GM23338 (cell line): ENCODE measurements at regions not wholly inside any gene's neighbourhood (a gene's known extent, or its start where the extent isn't known, plus 50 kb on each side); places are given as distances from the start of the nearest gene placed in this dataset.

ENCODE experiments used
- CREB1 ChIP-seq: fragments of 250-450 bp; sonication (Bioruptor Pico); IDR thresholded peaks from 2 replicates; pipeline ENCODE4 v1.5.0; 2020; ENCODE audit warnings: low read depth, mild to moderate bottlenecking, moderate library complexity
- POLR2AphosphoS5 ChIP-seq: IDR thresholded peaks from 2 replicates; pipeline ENCODE4 v1.6.1; 2016; ENCODE audit warnings: antibody characterized with exemption, low read depth
- TF ChIP-seq, protein P1 (sequence below), 2 experiments: fragments of 200-600 bp in 1 of 2; sonication (generic) in 1 of 2; conservative IDR thresholded peaks; 2 replicates each; pipeline versions ENCODE4 v1.5.1 to v1.6.1; 2016 to 2017; ENCODE audit warnings: antibody characterized with exemption in 2 of 2, low read depth in 2 of 2, mild to moderate bottlenecking in 2 of 2, moderate library complexity in 1 of 2
- TF ChIP-seq, protein P2 (sequence below): IDR thresholded peaks from 2 replicates; pipeline ENCODE4 v1.6.1; 2016; ENCODE audit warnings: antibody characterized with exemption
- TF ChIP-seq, protein P3 (sequence below): IDR thresholded peaks from one replicate; pipeline ENCODE4 v1.6.1; 2018; ENCODE audit warnings: antibody characterized with exemption; ENCODE audit not compliant: unreplicated experiment

DNA sequence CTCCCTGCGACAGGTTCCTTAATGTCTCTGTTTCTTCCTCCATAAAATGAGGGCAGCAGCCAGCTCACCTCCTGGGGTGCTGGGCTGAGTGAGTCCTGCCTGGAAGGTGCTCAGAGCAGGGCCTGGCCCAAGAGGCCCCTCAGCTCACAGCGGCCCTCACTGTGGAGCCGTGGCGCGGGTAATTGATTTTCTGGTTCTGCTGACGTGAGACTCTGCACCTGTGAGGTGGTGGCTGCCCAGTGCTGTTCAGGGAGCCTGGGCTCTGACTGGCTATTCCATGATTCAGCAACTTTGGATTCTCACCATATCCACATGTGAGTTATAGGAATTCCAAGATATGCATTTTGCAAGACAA lies 266.6 kb downstream of the ADGRD1 start:
- TF ChIP-seq, protein P1, sequence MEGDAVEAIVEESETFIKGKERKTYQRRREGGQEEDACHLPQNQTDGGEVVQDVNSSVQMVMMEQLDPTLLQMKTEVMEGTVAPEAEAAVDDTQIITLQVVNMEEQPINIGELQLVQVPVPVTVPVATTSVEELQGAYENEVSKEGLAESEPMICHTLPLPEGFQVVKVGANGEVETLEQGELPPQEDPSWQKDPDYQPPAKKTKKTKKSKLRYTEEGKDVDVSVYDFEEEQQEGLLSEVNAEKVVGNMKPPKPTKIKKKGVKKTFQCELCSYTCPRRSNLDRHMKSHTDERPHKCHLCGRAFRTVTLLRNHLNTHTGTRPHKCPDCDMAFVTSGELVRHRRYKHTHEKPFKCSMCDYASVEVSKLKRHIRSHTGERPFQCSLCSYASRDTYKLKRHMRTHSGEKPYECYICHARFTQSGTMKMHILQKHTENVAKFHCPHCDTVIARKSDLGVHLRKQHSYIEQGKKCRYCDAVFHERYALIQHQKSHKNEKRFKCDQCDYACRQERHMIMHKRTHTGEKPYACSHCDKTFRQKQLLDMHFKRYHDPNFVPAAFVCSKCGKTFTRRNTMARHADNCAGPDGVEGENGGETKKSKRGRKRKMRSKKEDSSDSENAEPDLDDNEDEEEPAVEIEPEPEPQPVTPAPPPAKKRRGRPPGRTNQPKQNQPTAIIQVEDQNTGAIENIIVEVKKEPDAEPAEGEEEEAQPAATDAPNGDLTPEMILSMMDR (conservative IDR thresholded peaks at IDR 0.05; ENCODE audit: low read depth in 2 of 2), result no peak
- TF ChIP-seq, protein P2, sequence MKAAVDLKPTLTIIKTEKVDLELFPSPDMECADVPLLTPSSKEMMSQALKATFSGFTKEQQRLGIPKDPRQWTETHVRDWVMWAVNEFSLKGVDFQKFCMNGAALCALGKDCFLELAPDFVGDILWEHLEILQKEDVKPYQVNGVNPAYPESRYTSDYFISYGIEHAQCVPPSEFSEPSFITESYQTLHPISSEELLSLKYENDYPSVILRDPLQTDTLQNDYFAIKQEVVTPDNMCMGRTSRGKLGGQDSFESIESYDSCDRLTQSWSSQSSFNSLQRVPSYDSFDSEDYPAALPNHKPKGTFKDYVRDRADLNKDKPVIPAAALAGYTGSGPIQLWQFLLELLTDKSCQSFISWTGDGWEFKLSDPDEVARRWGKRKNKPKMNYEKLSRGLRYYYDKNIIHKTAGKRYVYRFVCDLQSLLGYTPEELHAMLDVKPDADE, result no peak
- TF ChIP-seq, protein P3, sequence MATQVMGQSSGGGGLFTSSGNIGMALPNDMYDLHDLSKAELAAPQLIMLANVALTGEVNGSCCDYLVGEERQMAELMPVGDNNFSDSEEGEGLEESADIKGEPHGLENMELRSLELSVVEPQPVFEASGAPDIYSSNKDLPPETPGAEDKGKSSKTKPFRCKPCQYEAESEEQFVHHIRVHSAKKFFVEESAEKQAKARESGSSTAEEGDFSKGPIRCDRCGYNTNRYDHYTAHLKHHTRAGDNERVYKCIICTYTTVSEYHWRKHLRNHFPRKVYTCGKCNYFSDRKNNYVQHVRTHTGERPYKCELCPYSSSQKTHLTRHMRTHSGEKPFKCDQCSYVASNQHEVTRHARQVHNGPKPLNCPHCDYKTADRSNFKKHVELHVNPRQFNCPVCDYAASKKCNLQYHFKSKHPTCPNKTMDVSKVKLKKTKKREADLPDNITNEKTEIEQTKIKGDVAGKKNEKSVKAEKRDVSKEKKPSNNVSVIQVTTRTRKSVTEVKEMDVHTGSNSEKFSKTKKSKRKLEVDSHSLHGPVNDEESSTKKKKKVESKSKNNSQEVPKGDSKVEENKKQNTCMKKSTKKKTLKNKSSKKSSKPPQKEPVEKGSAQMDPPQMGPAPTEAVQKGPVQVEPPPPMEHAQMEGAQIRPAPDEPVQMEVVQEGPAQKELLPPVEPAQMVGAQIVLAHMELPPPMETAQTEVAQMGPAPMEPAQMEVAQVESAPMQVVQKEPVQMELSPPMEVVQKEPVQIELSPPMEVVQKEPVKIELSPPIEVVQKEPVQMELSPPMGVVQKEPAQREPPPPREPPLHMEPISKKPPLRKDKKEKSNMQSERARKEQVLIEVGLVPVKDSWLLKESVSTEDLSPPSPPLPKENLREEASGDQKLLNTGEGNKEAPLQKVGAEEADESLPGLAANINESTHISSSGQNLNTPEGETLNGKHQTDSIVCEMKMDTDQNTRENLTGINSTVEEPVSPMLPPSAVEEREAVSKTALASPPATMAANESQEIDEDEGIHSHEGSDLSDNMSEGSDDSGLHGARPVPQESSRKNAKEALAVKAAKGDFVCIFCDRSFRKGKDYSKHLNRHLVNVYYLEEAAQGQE, result no peak
- TF ChIP-seq POLR2AphosphoS5 (no peak), CREB1 (CRISPR knock-in tag) (no peak)
